ENCODE measurements at regions not wholly inside any gene's neighbourhood (a gene's known extent, or its start where the extent isn't known, plus 50 kb on each side); places are given as distances from the start of the nearest gene placed in this dataset.

DNA sequence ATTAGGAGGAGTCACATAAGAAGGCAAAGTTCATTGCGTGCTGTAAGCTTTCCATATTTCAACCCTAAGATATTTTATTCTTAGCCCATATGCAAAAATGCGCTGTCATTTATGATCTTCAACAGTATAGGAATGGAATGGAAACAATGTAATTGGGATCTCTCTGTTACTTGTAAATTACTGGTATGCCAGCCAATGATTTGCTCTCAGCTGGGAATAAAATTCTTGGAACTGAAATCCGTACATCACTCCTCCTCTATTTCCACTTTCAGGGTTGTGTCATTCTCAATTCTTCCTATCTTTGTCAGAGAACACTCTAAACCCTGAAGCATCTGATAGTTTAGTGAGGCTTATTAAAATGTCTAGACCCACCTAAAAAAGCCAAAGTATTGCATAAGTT lies 80.7 kb upstream of the STEAP4 start:
- no peaks in the 10 kb centered on the region for H3K36me3 ChIP-seq (ENCODE audit: control insufficient read depth in 2 of 2, extremely low read depth in 1 of 2, insufficient read depth in 2 of 2, low read length in 2 of 2)
- H3K4me2 ChIP-seq (ENCODE audit: control insufficient read depth, extremely low read depth, insufficient read depth, low read depth, low read length): no peak overlapping the region
- H3K27ac ChIP-seq (ENCODE audit: control insufficient read depth, insufficient read depth, low read length): no peak overlapping the region
- H3K4me3 ChIP-seq (ENCODE audit: control insufficient read depth in 2 of 3, extremely low read depth in 1 of 3, insufficient read depth in 2 of 3, low read depth in 1 of 3, low read length in 3 of 3): no peak overlapping the region
- no peak overlapping the region for H3K9ac ChIP-seq (ENCODE audit: control insufficient read depth, extremely low read depth, insufficient read depth, low read length)
- H4K20me1 ChIP-seq (ENCODE audit: control insufficient read depth, extremely low read depth, insufficient read depth, low read length): no peaks in the 10 kb centered on the region
- DNase-seq (ENCODE audit: low read depth, low spot score) (no peak), FAIRE-seq (no peak)
- no peaks in the 10 kb centered on the region for H3K9me3 ChIP-seq (ENCODE audit: control insufficient read depth, low read depth, low read length)
- no peaks in the 10 kb centered on the region for H3K9me1 ChIP-seq (ENCODE audit: control insufficient read depth, extremely low read depth, insufficient read depth, low read length)
- dilution Hi-C loops (cut with MboI; ENCODE audit: extremely low pct_ligation_motif_present, low sequenced_read_pairs): no loop called here
- no peaks in the 10 kb centered on the region for H3K79me2 ChIP-seq (ENCODE audit: control insufficient read depth, insufficient read depth, low read length)
- no peaks in the 10 kb centered on the region for H3K4me1 ChIP-seq (ENCODE audit: control insufficient read depth, extremely low read depth, insufficient read depth, low read length)
- no peak for TF ChIP-seq EZH2 (IDR thresholded peaks at IDR 0.05; ENCODE audit: low read length)
- TF ChIP-seq, protein P1, sequence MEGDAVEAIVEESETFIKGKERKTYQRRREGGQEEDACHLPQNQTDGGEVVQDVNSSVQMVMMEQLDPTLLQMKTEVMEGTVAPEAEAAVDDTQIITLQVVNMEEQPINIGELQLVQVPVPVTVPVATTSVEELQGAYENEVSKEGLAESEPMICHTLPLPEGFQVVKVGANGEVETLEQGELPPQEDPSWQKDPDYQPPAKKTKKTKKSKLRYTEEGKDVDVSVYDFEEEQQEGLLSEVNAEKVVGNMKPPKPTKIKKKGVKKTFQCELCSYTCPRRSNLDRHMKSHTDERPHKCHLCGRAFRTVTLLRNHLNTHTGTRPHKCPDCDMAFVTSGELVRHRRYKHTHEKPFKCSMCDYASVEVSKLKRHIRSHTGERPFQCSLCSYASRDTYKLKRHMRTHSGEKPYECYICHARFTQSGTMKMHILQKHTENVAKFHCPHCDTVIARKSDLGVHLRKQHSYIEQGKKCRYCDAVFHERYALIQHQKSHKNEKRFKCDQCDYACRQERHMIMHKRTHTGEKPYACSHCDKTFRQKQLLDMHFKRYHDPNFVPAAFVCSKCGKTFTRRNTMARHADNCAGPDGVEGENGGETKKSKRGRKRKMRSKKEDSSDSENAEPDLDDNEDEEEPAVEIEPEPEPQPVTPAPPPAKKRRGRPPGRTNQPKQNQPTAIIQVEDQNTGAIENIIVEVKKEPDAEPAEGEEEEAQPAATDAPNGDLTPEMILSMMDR (optimal IDR thresholded peaks at IDR 0.05 in 1 of 3, IDR thresholded peaks at IDR 0.05 in 1 of 3, conservative IDR thresholded peaks at IDR 0.05 in 1 of 3; ENCODE audit: extremely low read depth in 1 of 3, insufficient read depth in 2 of 3, low read length in 3 of 3): no peak
- H2AFZ ChIP-seq (ENCODE audit: control insufficient read depth, low read length): no peak overlapping the region
- H3K27me3 ChIP-seq (ENCODE audit: control insufficient read depth, extremely low read depth, insufficient read depth, low read length): no peaks in the 10 kb centered on the region

DNA sequence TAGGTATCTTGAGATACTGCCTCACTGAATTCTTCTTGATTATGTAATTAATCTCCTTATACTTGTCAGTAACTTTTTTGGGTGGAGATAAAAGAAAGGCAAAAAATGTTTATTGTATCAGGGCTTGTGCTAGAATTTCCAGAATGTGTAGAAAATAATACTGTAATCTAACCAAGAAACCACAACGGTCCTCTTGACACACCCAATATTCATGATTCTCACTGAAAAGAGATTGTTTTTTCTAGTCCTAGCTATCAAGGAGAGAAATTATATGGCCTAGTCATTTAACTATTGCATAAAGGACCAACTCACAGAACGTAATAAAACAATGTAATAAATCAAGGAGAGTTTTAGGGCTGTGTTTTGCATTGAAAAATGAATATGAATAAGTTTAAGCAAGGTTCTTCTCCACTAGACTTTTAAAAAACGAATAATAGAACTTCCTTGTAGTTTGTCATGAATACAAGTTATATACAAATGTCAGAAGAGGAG lies 80.0 kb upstream of the STEAP4 start:
- Histone ChIP-seq H3K9me3 (ENCODE audit: control insufficient read depth, low read depth, low read length) (no peaks in the 10 kb centered on the region), H3K4me2 (ENCODE audit: control insufficient read depth, extremely low read depth, insufficient read depth, low read depth, low read length) (no peak overlapping the region), H3K36me3 (ENCODE audit: control insufficient read depth in 2 of 2, extremely low read depth in 1 of 2, insufficient read depth in 2 of 2, low read length in 2 of 2) (no peaks in the 10 kb centered on the region), H3K27me3 (ENCODE audit: control insufficient read depth, extremely low read depth, insufficient read depth, low read length) (no peaks in the 10 kb centered on the region), H3K79me2 (ENCODE audit: control insufficient read depth, insufficient read depth, low read length) (no peaks in the 10 kb centered on the region), H2AFZ (ENCODE audit: control insufficient read depth, low read length) (no peak overlapping the region), H3K4me3 (ENCODE audit: control insufficient read depth in 2 of 3, extremely low read depth in 1 of 3, insufficient read depth in 2 of 3, low read depth in 1 of 3, low read length in 3 of 3) (no peak overlapping the region), H4K20me1 (ENCODE audit: control insufficient read depth, extremely low read depth, insufficient read depth, low read length) (no peaks in the 10 kb centered on the region), H3K9me1 (ENCODE audit: control insufficient read depth, extremely low read depth, insufficient read depth, low read length) (no peaks in the 10 kb centered on the region), H3K27ac (ENCODE audit: control insufficient read depth, insufficient read depth, low read length) (no peak overlapping the region), H3K4me1 (ENCODE audit: control insufficient read depth, extremely low read depth, insufficient read depth, low read length) (no peaks in the 10 kb centered on the region), H3K9ac (ENCODE audit: control insufficient read depth, extremely low read depth, insufficient read depth, low read length) (no peak overlapping the region)
- TF ChIP-seq, protein P1 (optimal IDR thresholded peaks at IDR 0.05 in 1 of 3, IDR thresholded peaks at IDR 0.05 in 1 of 3, conservative IDR thresholded peaks at IDR 0.05 in 1 of 3; ENCODE audit: extremely low read depth in 1 of 3, insufficient read depth in 2 of 3, low read length in 3 of 3): no peak
- no peak for TF ChIP-seq EZH2 (IDR thresholded peaks at IDR 0.05; ENCODE audit: low read length)
- DNase-seq (ENCODE audit: low read depth, low spot score) (no peak), FAIRE-seq (no peak)
- dilution Hi-C loops (cut with MboI; ENCODE audit: extremely low pct_ligation_motif_present, low sequenced_read_pairs): no loop called here
